Uterus (tissue), 3 donors: ENCODE measurements at regions not wholly inside any gene's neighbourhood (a gene's known extent, or its start where the extent isn't known, plus 50 kb on each side); places are given as distances from the start of the nearest gene placed in this dataset.
"Not testable (repeated sequence)": the region's sequence is repeated elsewhere in the genome, so short reads cannot be mapped to it uniquely, and the experiment has no call there.

ENCODE experiments used
- DNase-seq, 2 donors: peaks; one replicate each; pipeline ENCODE4 v3.0.0-alpha.2; 2019 to 2020
- H3K27ac ChIP-seq, 2 donors: fragments of 200-600 bp; sonication (generic); 1 replicate in 1 of 2; 2 replicates in 1 of 2; pipeline ENCODE4 v1.5.1; 2016 to 2018
- H3K27me3 ChIP-seq, 2 donors: fragments of 200-600 bp; sonication (generic); one replicate each; pipeline ENCODE4 v1.5.1; 2018 to 2019; ENCODE audit warnings: control low read depth in 1 of 2
- H3K36me3 ChIP-seq, 2 donors: fragments of 200-600 bp; sonication (generic); one replicate each; pipeline ENCODE4 v1.5.1; 2019; ENCODE audit warnings: control low read depth in 1 of 2
- H3K4me1 ChIP-seq, 2 donors: fragments of 200-600 bp; sonication (generic); one replicate each; pipeline ENCODE4 v1.5.1; 2018 to 2019; ENCODE audit warnings: control low read depth in 1 of 2
- H3K4me3 ChIP-seq, 2 donors: fragments of 200-600 bp; sonication (generic); 1 replicate in 1 of 2; 2 replicates in 1 of 2; pipeline ENCODE4 v1.5.1; 2018 to 2019; ENCODE audit warnings: mild to moderate bottlenecking in 1 of 2
- H3K9me3 ChIP-seq, 2 donors: fragments of 200-600 bp; sonication (generic); one replicate each; pipeline ENCODE4 v1.5.1; 2019; ENCODE audit warnings: control low read depth in 1 of 2
- CTCF ChIP-seq, 4 experiments: fragments of 200-600 bp in 2 of 4; fragments of 450-650 bp in 2 of 4; sonication (generic) in 2 of 4; IDR thresholded peaks; one replicate each; pipeline ENCODE4 v1.5.1; 2016 to 2019; ENCODE audit warnings: antibody characterized with exemption in 4 of 4, mild to moderate bottlenecking in 2 of 4, moderate library complexity in 1 of 4
- POLR2A ChIP-seq, 2 donors: fragments of 450-650 bp; IDR thresholded peaks; one replicate each; pipeline ENCODE4 v1.6.1; 2016; ENCODE audit warnings: antibody characterized with exemption in 2 of 2, mild to moderate bottlenecking in 1 of 2, moderate library complexity in 1 of 2
- intact Hi-C: fragments of 100-400 bp; cut with DNase I; formaldehyde crosslinking; loops from one replicate; pipeline ENCODE4 v1.15.1; 2023; ENCODE audit warnings: low total_unique reads
- donor health status: DM: yes; HTN: yes; CAD: no.

DNA sequence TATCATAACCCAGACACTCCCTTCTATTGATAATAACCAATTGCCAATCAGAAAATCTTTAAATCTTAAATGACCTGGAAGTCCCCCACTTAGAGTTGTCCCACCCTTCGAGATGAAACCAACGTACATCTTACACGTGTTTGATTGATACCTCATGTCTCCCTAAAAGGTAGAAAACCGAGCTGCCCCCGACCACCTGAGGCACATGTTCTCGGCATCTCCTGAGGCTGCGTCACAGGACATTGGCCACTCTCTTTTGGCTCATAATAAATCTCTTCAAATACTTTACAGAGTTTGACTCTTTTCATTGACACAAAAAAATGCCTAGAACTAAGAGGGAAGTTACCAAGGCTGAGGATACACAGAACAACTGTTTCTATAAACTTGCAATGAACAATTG lies 190.0 kb downstream of the RTP5 start:
- no peak overlapping the region for H3K4me3 ChIP-seq

GRCh38 chr2:242060212-242060835 lies 190.8 kb downstream of the RTP5 start:
- Histone ChIP-seq H3K4me3 (no peak overlapping the region), H3K27me3 (no peaks in the 10 kb centered on the region), H3K9me3 (no peaks in the 10 kb centered on the region), H3K4me1 (no peaks in the 10 kb centered on the region), H3K36me3 (no peaks in the 10 kb centered on the region), H3K27ac (no peak overlapping the region)
- intact Hi-C loops: no loop called here
- TF ChIP-seq CTCF (IDR thresholded peaks at IDR 0.05) (no peak), POLR2A (IDR thresholded peaks at IDR 0.05) (no peak)
- DNase-seq: no peak

More for the DNA sequence above, 190.0 kb downstream of the RTP5 start:
- H3K27ac ChIP-seq: no peak overlapping the region
- no peaks in the 10 kb centered on the region for H3K27me3 ChIP-seq
- no peaks in the 10 kb centered on the region for H3K36me3 ChIP-seq
- DNase-seq: no peak
- intact Hi-C loops: no loop called here
- H3K4me1 ChIP-seq: no peaks in the 10 kb centered on the region
- H3K9me3 ChIP-seq: no peaks in the 10 kb centered on the region
- TF ChIP-seq CTCF (IDR thresholded peaks at IDR 0.05) (no peak), POLR2A (IDR thresholded peaks at IDR 0.05) (no peak)

- H3K27ac ChIP-seq, H3K9me3 ChIP-seq, H3K36me3 ChIP-seq, H3K27me3 ChIP-seq, H3K4me3 ChIP-seq, intact Hi-C loops, DNase-seq, H3K4me1 ChIP-seq: not testable (repeated sequence)
Observed at GRCh38 chr2:242061930-242062329, 192.4 kb downstream of the RTP5 start.

- H3K27ac ChIP-seq: no peak overlapping the region
- no peak for TF ChIP-seq CTCF (IDR thresholded peaks at IDR 0.05)
- TF ChIP-seq POLR2A (IDR thresholded peaks at IDR 0.05): no peak
- no peak for DNase-seq
- no peaks in the 10 kb centered on the region for H3K27me3 ChIP-seq
- H3K4me1 ChIP-seq: no peaks in the 10 kb centered on the region
- no peak overlapping the region for H3K4me3 ChIP-seq
- H3K36me3 ChIP-seq: no peaks in the 10 kb centered on the region
- H3K9me3 ChIP-seq: no peaks in the 10 kb centered on the region
- intact Hi-C loops: no loop called here
Observed at GRCh38 chr2:242063436-242063835, 193.9 kb downstream of the RTP5 start.

DNA sequence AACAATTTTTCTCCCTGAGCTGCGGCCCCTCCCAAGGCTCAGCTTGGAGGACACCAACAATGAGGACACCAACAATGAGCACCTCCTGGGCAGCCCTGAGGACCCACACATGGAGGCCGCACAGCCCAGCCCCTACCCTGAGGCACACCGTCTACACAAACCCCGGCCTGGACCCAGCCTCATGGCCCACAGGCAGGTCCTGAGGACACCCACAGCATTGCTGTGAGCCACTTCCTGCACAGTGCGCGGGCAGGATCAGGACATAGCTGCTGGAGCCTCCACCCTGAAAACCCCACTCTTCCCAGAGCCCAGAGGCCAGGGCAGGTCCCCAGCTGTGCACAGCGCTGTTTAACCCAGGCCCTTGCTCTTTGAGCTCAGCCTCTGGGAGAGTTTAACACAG lies 194.3 kb downstream of the RTP5 start:
- no peaks in the 10 kb centered on the region for H3K27me3 ChIP-seq
- H3K36me3 ChIP-seq: no peaks in the 10 kb centered on the region
- no peaks in the 10 kb centered on the region for H3K4me1 ChIP-seq
- H3K27ac ChIP-seq: no peak overlapping the region
- no peak overlapping the region for H3K4me3 ChIP-seq
- DNase-seq: no peak
- TF ChIP-seq POLR2A (IDR thresholded peaks at IDR 0.05) (no peak), CTCF (IDR thresholded peaks at IDR 0.05) (no peak)
- intact Hi-C loops: no loop called here
- no peaks in the 10 kb centered on the region for H3K9me3 ChIP-seq
